ENCODE measurements at regions not wholly inside any gene's neighbourhood (a gene's known extent, or its start where the extent isn't known, plus 50 kb on each side); places are given as distances from the start of the nearest gene placed in this dataset.

DNA sequence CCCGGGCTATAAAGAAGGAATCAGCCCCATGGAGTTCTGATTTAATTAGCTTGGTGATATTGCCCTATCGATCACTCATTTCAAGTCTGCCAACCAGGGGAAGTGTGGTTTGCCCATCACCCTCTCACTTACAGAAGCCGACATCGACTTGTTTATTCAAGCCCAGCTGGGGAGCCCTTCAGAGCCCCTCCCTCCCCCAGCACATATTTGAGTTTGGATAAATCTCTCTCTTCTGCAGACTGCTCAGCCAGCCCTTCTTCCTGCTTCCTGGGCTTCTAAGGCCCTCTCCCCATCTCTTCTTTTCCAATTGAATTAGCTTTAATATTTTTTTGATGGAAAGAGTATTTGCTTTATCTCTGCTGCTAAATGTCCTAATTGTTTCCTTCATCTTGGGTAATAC is 299.0 kb downstream of the MIAT start:
- TF ChIP-seq, protein P1, sequence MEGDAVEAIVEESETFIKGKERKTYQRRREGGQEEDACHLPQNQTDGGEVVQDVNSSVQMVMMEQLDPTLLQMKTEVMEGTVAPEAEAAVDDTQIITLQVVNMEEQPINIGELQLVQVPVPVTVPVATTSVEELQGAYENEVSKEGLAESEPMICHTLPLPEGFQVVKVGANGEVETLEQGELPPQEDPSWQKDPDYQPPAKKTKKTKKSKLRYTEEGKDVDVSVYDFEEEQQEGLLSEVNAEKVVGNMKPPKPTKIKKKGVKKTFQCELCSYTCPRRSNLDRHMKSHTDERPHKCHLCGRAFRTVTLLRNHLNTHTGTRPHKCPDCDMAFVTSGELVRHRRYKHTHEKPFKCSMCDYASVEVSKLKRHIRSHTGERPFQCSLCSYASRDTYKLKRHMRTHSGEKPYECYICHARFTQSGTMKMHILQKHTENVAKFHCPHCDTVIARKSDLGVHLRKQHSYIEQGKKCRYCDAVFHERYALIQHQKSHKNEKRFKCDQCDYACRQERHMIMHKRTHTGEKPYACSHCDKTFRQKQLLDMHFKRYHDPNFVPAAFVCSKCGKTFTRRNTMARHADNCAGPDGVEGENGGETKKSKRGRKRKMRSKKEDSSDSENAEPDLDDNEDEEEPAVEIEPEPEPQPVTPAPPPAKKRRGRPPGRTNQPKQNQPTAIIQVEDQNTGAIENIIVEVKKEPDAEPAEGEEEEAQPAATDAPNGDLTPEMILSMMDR (IDR thresholded peaks at IDR 0.05; ENCODE audit: insufficient read depth, low read depth, low read length), result no peak
- no peak for TF ChIP-seq EZH2 (IDR thresholded peaks at IDR 0.05; ENCODE audit: insufficient read depth, low read length)
- Histone ChIP-seq H3K9ac (ENCODE audit: low read length) (no peak overlapping the region), H3K4me3 (ENCODE audit: insufficient read depth, low read depth, low read length) (no peak overlapping the region), H3K4me2 (ENCODE audit: low read length) (no peak overlapping the region), H3K27me3 (ENCODE audit: insufficient read depth, low read length) (peaks cover 54% of the 10 kb centered on the region), H3K9me3 (ENCODE audit: insufficient read depth, low read depth, low read length) (no peaks in the 10 kb centered on the region), H3K79me2 (ENCODE audit: insufficient read depth, low read length) (no peaks in the 10 kb centered on the region), H2AFZ (ENCODE audit: low read depth, low read length) (no peak overlapping the region), H3K27ac (ENCODE audit: low read depth, low read length) (no peak overlapping the region), H3K4me1 (ENCODE audit: insufficient read depth, low read length) (no peaks in the 10 kb centered on the region), H3K36me3 (ENCODE audit: insufficient read depth, low read length) (no peaks in the 10 kb centered on the region), H4K20me1 (ENCODE audit: insufficient read depth, low read length) (no peaks in the 10 kb centered on the region)
- peaks cover 3% of the 10 kb centered on the region for H3K9me3 Mint-ChIP-seq (ENCODE audit: unreplicated experiment)
- peaks cover 8% of the 10 kb centered on the region for H3K4me1 Mint-ChIP-seq (ENCODE audit: low read depth, unreplicated experiment)
- FAIRE-seq (no peak), DNase-seq (ENCODE audit: low read depth) (no peak)
- H3K27ac Mint-ChIP-seq (ENCODE audit: unreplicated experiment), result no peak overlapping the region
- H3K4me3 Mint-ChIP-seq (ENCODE audit: unreplicated experiment), result no peak overlapping the region
- H3K27me3 Mint-ChIP-seq (ENCODE audit: low read depth, unreplicated experiment), result peaks cover 48% of the 10 kb centered on the region
- H3K36me3 Mint-ChIP-seq (ENCODE audit: low read depth, unreplicated experiment), result no peaks in the 10 kb centered on the region

DNA sequence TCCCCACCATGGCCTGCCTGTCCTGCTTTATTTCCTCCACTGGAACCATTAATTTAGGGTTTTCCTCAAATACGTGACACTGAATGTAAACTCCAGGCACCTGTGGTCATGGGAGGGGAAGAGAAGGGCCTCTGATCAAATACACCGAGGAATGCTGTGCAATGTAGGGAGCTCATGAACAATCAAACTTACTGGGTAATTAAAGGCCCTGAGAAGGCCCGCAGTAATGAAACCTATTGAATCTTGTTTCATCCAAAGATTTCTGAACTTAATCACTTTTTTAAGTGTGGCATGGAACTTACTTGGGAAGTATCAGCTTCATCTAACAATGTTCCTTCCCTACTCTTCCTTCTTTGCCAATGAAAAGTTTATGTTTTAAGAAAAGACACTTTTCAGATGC is 299.8 kb downstream of the MIAT start:
- Mint-ChIP-seq H3K27me3 (ENCODE audit: low read depth, unreplicated experiment) (peaks cover 44% of the 10 kb centered on the region), H3K27ac (ENCODE audit: unreplicated experiment) (no peak overlapping the region), H3K4me1 (ENCODE audit: low read depth, unreplicated experiment) (peaks cover 8% of the 10 kb centered on the region), H3K36me3 (ENCODE audit: low read depth, unreplicated experiment) (no peaks in the 10 kb centered on the region), H3K4me3 (ENCODE audit: unreplicated experiment) (no peak overlapping the region), H3K9me3 (ENCODE audit: unreplicated experiment) (peaks cover 2% of the 10 kb centered on the region)
- Histone ChIP-seq H3K4me3 (ENCODE audit: insufficient read depth, low read depth, low read length) (no peak overlapping the region), H3K36me3 (ENCODE audit: insufficient read depth, low read length) (no peaks in the 10 kb centered on the region), H4K20me1 (ENCODE audit: insufficient read depth, low read length) (no peaks in the 10 kb centered on the region), H3K27ac (ENCODE audit: low read depth, low read length) (no peak overlapping the region), H3K27me3 (ENCODE audit: insufficient read depth, low read length) (peaks cover 53% of the 10 kb centered on the region), H3K9ac (ENCODE audit: low read length) (no peak overlapping the region), H3K4me2 (ENCODE audit: low read length) (no peak overlapping the region), H2AFZ (ENCODE audit: low read depth, low read length) (no peak overlapping the region), H3K79me2 (ENCODE audit: insufficient read depth, low read length) (no peaks in the 10 kb centered on the region), H3K9me3 (ENCODE audit: insufficient read depth, low read depth, low read length) (no peaks in the 10 kb centered on the region), H3K4me1 (ENCODE audit: insufficient read depth, low read length) (no peaks in the 10 kb centered on the region)
- TF ChIP-seq, protein P1 (IDR thresholded peaks at IDR 0.05; ENCODE audit: insufficient read depth, low read depth, low read length), result no peak
- no peak for TF ChIP-seq EZH2 (IDR thresholded peaks at IDR 0.05; ENCODE audit: insufficient read depth, low read length)
- DNase-seq (ENCODE audit: low read depth), result no peak
- no peak for FAIRE-seq

DNA sequence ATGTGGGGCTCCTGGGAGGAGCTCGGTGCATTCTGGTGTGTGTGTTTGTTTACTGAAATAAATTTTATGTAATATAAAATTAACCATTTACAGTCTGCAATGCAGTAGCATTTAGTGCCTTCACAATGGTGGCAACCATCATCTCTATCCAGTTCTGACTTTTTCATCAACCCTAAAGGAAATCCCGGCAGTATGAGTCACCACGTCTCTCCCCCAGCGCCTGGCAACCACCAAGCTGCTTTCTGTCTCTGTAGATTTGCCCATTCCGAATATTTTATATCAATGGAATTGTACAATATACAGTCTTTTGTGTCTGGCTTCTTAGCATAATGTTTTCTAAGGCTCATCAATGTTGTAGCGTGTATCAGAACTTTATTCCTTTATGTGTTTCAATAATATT is 300.5 kb downstream of the MIAT start:
- Mint-ChIP-seq H3K36me3 (ENCODE audit: low read depth, unreplicated experiment) (no peaks in the 10 kb centered on the region), H3K27me3 (ENCODE audit: low read depth, unreplicated experiment) (peaks cover 40% of the 10 kb centered on the region), H3K9me3 (ENCODE audit: unreplicated experiment) (peaks cover 2% of the 10 kb centered on the region), H3K4me3 (ENCODE audit: unreplicated experiment) (no peak overlapping the region), H3K4me1 (ENCODE audit: low read depth, unreplicated experiment) (peaks cover 8% of the 10 kb centered on the region), H3K27ac (ENCODE audit: unreplicated experiment) (no peak overlapping the region)
- Histone ChIP-seq H4K20me1 (ENCODE audit: insufficient read depth, low read length) (no peaks in the 10 kb centered on the region), H3K27me3 (ENCODE audit: insufficient read depth, low read length) (peaks cover 46% of the 10 kb centered on the region), H3K4me1 (ENCODE audit: insufficient read depth, low read length) (no peaks in the 10 kb centered on the region), H3K36me3 (ENCODE audit: insufficient read depth, low read length) (no peaks in the 10 kb centered on the region), H3K27ac (ENCODE audit: low read depth, low read length) (no peak overlapping the region), H3K9me3 (ENCODE audit: insufficient read depth, low read depth, low read length) (no peaks in the 10 kb centered on the region), H3K4me2 (ENCODE audit: low read length) (no peak overlapping the region), H3K9ac (ENCODE audit: low read length) (no peak overlapping the region), H2AFZ (ENCODE audit: low read depth, low read length) (no peak overlapping the region), H3K4me3 (ENCODE audit: insufficient read depth, low read depth, low read length) (no peak overlapping the region), H3K79me2 (ENCODE audit: insufficient read depth, low read length) (no peaks in the 10 kb centered on the region)
- FAIRE-seq, result no peak
- TF ChIP-seq EZH2 (IDR thresholded peaks at IDR 0.05; ENCODE audit: insufficient read depth, low read length), result no peak
- TF ChIP-seq, protein P1 (IDR thresholded peaks at IDR 0.05; ENCODE audit: insufficient read depth, low read depth, low read length), result no peak
- DNase-seq (ENCODE audit: low read depth), result no peak

All from astrocyte (in vitro differentiated cells and primary cell).